Neural progenitor cell (in vitro differentiated cells): ENCODE measurements at regions not wholly inside any gene's neighbourhood (a gene's known extent, or its start where the extent isn't known, plus 50 kb on each side); places are given as distances from the start of the nearest gene placed in this dataset.

ENCODE experiments used
- EZH2 ChIP-seq: fragments of 200-600 bp; sonication (generic); IDR thresholded peaks from 2 replicates; pipeline ENCODE4 v1.6.1; 2017; ENCODE audit warnings: antibody characterized with exemption, mild to moderate bottlenecking, moderate library complexity
- TF ChIP-seq, protein P1 (sequence below): fragments of 200-600 bp; sonication (generic); IDR thresholded peaks from 2 replicates; pipeline ENCODE4 v1.5.1; 2017; ENCODE audit warnings: antibody characterized with exemption, mild to moderate bottlenecking

DNA sequence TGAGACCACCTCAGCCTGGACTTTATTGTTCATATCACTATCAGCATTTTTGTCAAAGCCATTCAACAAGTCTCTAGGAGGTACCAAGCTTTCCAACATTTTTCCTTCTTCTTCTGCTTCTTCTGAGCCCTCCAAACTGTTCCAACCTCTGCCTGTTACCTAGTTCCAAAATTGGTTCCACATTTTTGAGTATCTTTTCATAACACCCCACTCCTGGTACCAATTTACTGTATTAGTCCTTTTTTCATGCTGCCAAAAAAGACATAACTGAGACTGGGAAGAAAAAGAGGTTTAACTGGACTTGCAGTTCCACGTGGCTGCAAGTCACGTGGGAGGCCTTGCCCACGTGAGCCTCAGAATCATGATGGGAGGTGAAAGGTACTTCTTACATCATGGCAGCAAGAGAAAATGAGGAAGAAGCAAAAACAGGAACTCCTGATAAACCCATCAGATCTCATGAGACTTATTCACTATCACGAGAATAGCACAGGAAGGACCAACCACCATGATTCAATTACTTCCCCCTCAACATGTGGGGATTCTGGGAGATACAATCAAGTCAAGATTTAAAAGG lies 215.1 kb downstream of the PCDH17 start:
- TF ChIP-seq, protein P1, sequence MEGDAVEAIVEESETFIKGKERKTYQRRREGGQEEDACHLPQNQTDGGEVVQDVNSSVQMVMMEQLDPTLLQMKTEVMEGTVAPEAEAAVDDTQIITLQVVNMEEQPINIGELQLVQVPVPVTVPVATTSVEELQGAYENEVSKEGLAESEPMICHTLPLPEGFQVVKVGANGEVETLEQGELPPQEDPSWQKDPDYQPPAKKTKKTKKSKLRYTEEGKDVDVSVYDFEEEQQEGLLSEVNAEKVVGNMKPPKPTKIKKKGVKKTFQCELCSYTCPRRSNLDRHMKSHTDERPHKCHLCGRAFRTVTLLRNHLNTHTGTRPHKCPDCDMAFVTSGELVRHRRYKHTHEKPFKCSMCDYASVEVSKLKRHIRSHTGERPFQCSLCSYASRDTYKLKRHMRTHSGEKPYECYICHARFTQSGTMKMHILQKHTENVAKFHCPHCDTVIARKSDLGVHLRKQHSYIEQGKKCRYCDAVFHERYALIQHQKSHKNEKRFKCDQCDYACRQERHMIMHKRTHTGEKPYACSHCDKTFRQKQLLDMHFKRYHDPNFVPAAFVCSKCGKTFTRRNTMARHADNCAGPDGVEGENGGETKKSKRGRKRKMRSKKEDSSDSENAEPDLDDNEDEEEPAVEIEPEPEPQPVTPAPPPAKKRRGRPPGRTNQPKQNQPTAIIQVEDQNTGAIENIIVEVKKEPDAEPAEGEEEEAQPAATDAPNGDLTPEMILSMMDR = no peak
- TF ChIP-seq EZH2 = no peak
